Spleen (tissue), 7 donors: ENCODE measurements at regions not wholly inside any gene's neighbourhood (a gene's known extent, or its start where the extent isn't known, plus 50 kb on each side); places are given as distances from the start of the nearest gene placed in this dataset.

Source experiments
- CTCF ChIP-seq, 11 experiments: fragments of 200-600 bp in 7 of 11; fragments of 450-650 bp in 4 of 11; sonication (generic) in 4 of 11; IDR thresholded peaks in 8 of 11; conservative IDR thresholded peaks in 3 of 11; 1 replicate in 7 of 11; 2 replicates in 4 of 11; pipeline versions ENCODE4 v1.4.0 to v1.8.0; 2016 to 2021; ENCODE audit warnings: antibody characterized with exemption in 11 of 11, inconsistent platforms in 4 of 11, mild to moderate bottlenecking in 1 of 11
- POLR2A ChIP-seq, 3 donors: fragments of 450-650 bp; IDR thresholded peaks; one replicate each; pipeline ENCODE4 v1.5.1; 2017; ENCODE audit warnings: antibody characterized with exemption in 3 of 3, mild to moderate bottlenecking in 1 of 3
- POLR2AphosphoS5 ChIP-seq, 3 donors: sonication (generic); formaldehyde crosslinking; IDR thresholded peaks; one replicate each; pipeline ENCODE4 v1.5.1; 2017; ENCODE audit warnings: antibody characterized with exemption in 3 of 3
- donor health status: DM: no; HTN: no; CAD: no; lungs with moderate emphysema.
- donor health status: DM: no; HTN: no; CAD: no.
- donor health status: DM: no; HTN: no; CAD: no.

- no peak for TF ChIP-seq CTCF (IDR thresholded peaks at IDR 0.05 in 8 of 11, conservative IDR thresholded peaks at IDR 0.05 in 3 of 11)
- no peak for TF ChIP-seq POLR2AphosphoS5 (IDR thresholded peaks at IDR 0.05)
- no peak for TF ChIP-seq POLR2A (IDR thresholded peaks at IDR 0.05)
Observed at GRCh38 chr9:117612317-117612716, 91.9 kb upstream of the TLR4 start.
